GM12878 (cell line): ENCODE measurements at regions not wholly inside any gene's neighbourhood (a gene's known extent, or its start where the extent isn't known, plus 50 kb on each side); places are given as distances from the start of the nearest gene placed in this dataset.
"Not testable (repeated sequence)": the region's sequence is repeated elsewhere in the genome, so short reads cannot be mapped to it uniquely, and the experiment has no call there.

Source experiments
- BHLHE40 ChIP-seq, 2 experiments: fragments of 450-650 bp in 1 of 2; IDR thresholded peaks; 2 replicates each; pipeline ENCODE4 v1.6.1; 2011 to 2017; ENCODE audit warnings: low read depth in 2 of 2, borderline replicate concordance in 1 of 2, improper control_type of control experiment in 1 of 2, low read length in 1 of 2, mild to moderate bottlenecking in 1 of 2
- EZH2 ChIP-seq: IDR thresholded peaks from 2 replicates; pipeline ENCODE4 v1.6.1; 2012; ENCODE audit warnings: low read depth, mild to moderate bottlenecking, control low read depth, inconsistent platforms, low read length, borderline replicate concordance; ENCODE audit not compliant: control insufficient read depth
- NR2C2 ChIP-seq: IDR thresholded peaks from 2 replicates; pipeline ENCODE4 v1.6.1; 2011; ENCODE audit warnings: borderline replicate concordance, low read depth; ENCODE audit not compliant: control insufficient read depth, insufficient read length
- POLR2A ChIP-seq: IDR thresholded peaks from 2 replicates; pipeline ENCODE4 v1.6.1; 2011; ENCODE audit warnings: low read depth, mild to moderate bottlenecking, low read length
- POLR2AphosphoS5 ChIP-seq: IDR thresholded peaks from 2 replicates; pipeline ENCODE4 v1.6.1; 2011; ENCODE audit warnings: mild to moderate bottlenecking, low read length, inconsistent platforms
- TCF12 ChIP-seq: IDR thresholded peaks from 2 replicates; pipeline ENCODE4 v1.6.1; 2011; ENCODE audit warnings: low read depth, mild to moderate bottlenecking, low read length
- TCF3 ChIP-seq: IDR thresholded peaks from 2 replicates; pipeline ENCODE4 v1.6.1; 2012; ENCODE audit warnings: low read depth, mild to moderate bottlenecking, low read length, borderline replicate concordance; ENCODE audit not compliant: insufficient read depth

DNA sequence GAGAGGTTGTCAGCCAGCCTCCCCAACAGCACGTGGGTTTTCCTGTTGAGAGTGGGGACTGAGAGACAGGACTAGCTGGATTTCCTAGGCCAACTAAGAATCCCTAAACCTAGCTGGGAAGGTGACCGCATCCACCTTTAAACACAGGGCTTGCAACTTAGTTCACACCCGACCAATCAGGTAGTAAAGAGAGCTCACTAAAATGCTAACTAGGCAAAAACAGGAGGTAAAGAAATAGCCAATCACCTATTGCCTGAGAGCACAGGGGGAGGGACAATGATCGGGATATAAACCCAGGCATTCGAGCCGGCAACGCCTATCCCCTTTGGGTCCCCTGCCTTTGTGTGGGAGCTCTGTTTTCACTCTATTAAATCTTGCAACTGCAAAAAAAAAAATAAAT, 180.5 kb upstream of the TBX18 start:
- TF ChIP-seq EZH2; BHLHE40 (IDR thresholded peaks at IDR 0.05; ENCODE audit: borderline replicate concordance in 1 of 2, low read depth in 2 of 2, low read length in 1 of 2); POLR2A; POLR2AphosphoS5; TCF3; TCF12; NR2C2: not testable (repeated sequence)
